ENCODE measurements at regions not wholly inside any gene's neighbourhood (a gene's known extent, or its start where the extent isn't known, plus 50 kb on each side); places are given as distances from the start of the nearest gene placed in this dataset.

DNA sequence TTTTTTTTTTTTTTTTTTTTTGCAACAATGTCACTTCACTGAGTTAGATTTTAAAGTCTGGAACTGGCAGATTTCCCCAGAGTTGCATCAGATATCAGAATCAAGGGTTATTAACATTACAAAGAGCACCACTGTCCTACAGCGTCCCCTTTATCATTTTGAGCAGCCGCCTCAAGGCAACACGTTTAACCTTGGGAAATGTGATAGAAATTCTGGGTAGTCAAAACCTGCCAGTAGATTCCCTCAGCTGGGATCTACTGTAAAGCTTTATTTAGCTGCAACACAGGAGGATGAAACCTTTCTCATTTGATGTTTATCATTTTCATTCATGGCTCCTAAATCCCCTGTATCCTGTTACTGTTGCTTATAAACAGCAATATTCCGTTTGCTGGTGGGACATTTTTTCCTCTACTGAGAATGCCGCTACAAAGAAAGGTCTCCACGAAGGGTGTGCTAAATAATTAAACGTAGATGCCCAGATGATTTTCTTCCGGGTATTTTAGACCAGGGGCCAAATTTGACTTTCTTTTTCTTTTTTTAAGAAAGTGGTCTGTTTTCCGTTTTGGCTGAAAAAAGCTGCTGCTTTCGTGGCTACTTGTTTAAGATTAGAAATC, 436.1 kb upstream of the GOT2 start (continued):
- TF ChIP-seq, protein P1, sequence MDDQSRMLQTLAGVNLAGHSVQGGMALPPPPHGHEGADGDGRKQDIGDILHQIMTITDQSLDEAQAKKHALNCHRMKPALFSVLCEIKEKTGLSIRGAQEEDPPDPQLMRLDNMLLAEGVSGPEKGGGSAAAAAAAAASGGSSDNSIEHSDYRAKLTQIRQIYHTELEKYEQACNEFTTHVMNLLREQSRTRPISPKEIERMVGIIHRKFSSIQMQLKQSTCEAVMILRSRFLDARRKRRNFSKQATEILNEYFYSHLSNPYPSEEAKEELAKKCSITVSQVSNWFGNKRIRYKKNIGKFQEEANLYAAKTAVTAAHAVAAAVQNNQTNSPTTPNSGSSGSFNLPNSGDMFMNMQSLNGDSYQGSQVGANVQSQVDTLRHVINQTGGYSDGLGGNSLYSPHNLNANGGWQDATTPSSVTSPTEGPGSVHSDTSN (IDR thresholded peaks at IDR 0.05) = no peak
- TF ChIP-seq EZH2phosphoT487 (IDR thresholded peaks at IDR 0.05; ENCODE audit: borderline replicate concordance, low read depth) (no peak), CHD2 (IDR thresholded peaks at IDR 0.05; ENCODE audit: low read length, partially characterized antibody) (no peak), FOXJ3 (CRISPR knock-in tag; IDR thresholded peaks at IDR 0.05) (no peak)
- TF ChIP-seq, protein P2, sequence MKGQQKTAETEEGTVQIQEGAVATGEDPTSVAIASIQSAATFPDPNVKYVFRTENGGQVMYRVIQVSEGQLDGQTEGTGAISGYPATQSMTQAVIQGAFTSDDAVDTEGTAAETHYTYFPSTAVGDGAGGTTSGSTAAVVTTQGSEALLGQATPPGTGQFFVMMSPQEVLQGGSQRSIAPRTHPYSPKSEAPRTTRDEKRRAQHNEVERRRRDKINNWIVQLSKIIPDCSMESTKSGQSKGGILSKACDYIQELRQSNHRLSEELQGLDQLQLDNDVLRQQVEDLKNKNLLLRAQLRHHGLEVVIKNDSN (IDR thresholded peaks at IDR 0.05; ENCODE audit: borderline replicate concordance, low read depth) = no peak
- TF ChIP-seq, protein P3, sequence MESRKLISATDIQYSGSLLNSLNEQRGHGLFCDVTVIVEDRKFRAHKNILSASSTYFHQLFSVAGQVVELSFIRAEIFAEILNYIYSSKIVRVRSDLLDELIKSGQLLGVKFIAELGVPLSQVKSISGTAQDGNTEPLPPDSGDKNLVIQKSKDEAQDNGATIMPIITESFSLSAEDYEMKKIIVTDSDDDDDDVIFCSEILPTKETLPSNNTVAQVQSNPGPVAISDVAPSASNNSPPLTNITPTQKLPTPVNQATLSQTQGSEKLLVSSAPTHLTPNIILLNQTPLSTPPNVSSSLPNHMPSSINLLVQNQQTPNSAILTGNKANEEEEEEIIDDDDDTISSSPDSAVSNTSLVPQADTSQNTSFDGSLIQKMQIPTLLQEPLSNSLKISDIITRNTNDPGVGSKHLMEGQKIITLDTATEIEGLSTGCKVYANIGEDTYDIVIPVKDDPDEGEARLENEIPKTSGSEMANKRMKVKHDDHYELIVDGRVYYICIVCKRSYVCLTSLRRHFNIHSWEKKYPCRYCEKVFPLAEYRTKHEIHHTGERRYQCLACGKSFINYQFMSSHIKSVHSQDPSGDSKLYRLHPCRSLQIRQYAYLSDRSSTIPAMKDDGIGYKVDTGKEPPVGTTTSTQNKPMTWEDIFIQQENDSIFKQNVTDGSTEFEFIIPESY (IDR thresholded peaks at IDR 0.05; ENCODE audit: borderline replicate concordance, low read depth) = no peak

DNA sequence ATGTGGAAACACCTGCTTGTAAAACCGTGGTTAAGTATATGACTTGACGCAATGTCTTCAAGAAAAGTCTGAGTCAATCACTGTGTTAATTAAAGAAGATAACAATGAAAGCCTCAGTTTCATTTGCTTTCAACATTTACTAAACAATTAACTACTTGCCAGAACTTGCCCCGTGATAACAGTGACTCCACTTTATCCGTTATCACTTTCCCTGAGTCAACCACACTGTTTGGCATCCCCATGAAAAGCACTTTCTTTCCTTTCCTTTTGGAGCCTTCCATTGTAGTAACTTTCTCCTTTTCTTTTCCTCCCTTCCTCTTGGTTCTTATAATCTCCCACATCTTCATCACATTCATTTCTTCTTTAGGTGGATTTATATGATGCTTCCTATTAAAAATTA, 435.1 kb upstream of the GOT2 start:
- CTCF ChIA-PET = no interaction called here
- 51% methylated on average over 4 of the region's 4 CpGs for WGBS (ENCODE audit: low lambda C conversion rate)

More for the DNA sequence above, 435.1 kb upstream of the GOT2 start:
- Histone ChIP-seq H3K9ac (no peak overlapping the region), H3K4me2 (no peak overlapping the region), H3K36me3 (replicated peaks in 1 of 2; ENCODE audit: control insufficient read depth in 1 of 2, insufficient read depth in 2 of 2, low read length in 1 of 2) (no peaks in the 10 kb centered on the region), H3F3A (replicated peaks; ENCODE audit: insufficient read depth) (no peaks in the 10 kb centered on the region), H3K79me2 (ENCODE audit: insufficient read depth) (no peaks in the 10 kb centered on the region), H2AFZ (ENCODE audit: low read depth) (no peak overlapping the region), H3K4me1 (ENCODE audit: control insufficient read depth in 1 of 2, insufficient read depth in 2 of 2, low read depth in 1 of 2, low read length in 1 of 2) (no peaks in the 10 kb centered on the region), H3K9me2 (no peaks in the 10 kb centered on the region), H3K9me3 (no peaks in the 10 kb centered on the region), H3K27me3 (ENCODE audit: insufficient read depth) (no peaks in the 10 kb centered on the region), H3K27ac (ENCODE audit: low read depth in 2 of 2, low read length in 1 of 2) (no peak overlapping the region), H4K20me1 (ENCODE audit: insufficient read depth) (no peaks in the 10 kb centered on the region), H3K4me3 (ENCODE audit: low read depth in 2 of 2, low read length in 1 of 2) (no peak overlapping the region)
- DNase-seq = no peak
- POLR2A ChIA-PET = no interaction called here
- TF ChIP-seq, protein P1 (IDR thresholded peaks at IDR 0.05) = no peak
- TF ChIP-seq RCOR1 (IDR thresholded peaks at IDR 0.05; ENCODE audit: low read length) (no peak), GABPA (IDR thresholded peaks at IDR 0.05; ENCODE audit: low read depth) (no peak), CHD2 (IDR thresholded peaks at IDR 0.05; ENCODE audit: low read length, partially characterized antibody) (no peak), TEAD4 (IDR thresholded peaks at IDR 0.05; ENCODE audit: borderline replicate concordance, insufficient read depth) (no peak), NRF1 (IDR thresholded peaks at IDR 0.05; ENCODE audit: low read depth, low read length) (no peak), EZH2phosphoT487 (IDR thresholded peaks at IDR 0.05; ENCODE audit: borderline replicate concordance, low read depth) (no peak), TAF1 (IDR thresholded peaks at IDR 0.05; ENCODE audit: borderline replicate concordance, low read depth, low read length) (no peak), JUND (IDR thresholded peaks at IDR 0.05) (no peak), YY1 (IDR thresholded peaks at IDR 0.05; ENCODE audit: low read depth) (no peak), SIN3A (IDR thresholded peaks at IDR 0.05; ENCODE audit: borderline replicate concordance, low read depth, low read length) (no peak), FOXM1 (IDR thresholded peaks at IDR 0.05; ENCODE audit: low read depth) (no peak)
- TF ChIP-seq, protein P4, sequence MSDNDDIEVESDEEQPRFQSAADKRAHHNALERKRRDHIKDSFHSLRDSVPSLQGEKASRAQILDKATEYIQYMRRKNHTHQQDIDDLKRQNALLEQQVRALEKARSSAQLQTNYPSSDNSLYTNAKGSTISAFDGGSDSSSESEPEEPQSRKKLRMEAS (IDR thresholded peaks at IDR 0.05; ENCODE audit: low read depth) = no peak
- TF ChIP-seq, protein P2 (IDR thresholded peaks at IDR 0.05; ENCODE audit: borderline replicate concordance, low read depth) = no peak
- TF ChIP-seq, protein P5, sequence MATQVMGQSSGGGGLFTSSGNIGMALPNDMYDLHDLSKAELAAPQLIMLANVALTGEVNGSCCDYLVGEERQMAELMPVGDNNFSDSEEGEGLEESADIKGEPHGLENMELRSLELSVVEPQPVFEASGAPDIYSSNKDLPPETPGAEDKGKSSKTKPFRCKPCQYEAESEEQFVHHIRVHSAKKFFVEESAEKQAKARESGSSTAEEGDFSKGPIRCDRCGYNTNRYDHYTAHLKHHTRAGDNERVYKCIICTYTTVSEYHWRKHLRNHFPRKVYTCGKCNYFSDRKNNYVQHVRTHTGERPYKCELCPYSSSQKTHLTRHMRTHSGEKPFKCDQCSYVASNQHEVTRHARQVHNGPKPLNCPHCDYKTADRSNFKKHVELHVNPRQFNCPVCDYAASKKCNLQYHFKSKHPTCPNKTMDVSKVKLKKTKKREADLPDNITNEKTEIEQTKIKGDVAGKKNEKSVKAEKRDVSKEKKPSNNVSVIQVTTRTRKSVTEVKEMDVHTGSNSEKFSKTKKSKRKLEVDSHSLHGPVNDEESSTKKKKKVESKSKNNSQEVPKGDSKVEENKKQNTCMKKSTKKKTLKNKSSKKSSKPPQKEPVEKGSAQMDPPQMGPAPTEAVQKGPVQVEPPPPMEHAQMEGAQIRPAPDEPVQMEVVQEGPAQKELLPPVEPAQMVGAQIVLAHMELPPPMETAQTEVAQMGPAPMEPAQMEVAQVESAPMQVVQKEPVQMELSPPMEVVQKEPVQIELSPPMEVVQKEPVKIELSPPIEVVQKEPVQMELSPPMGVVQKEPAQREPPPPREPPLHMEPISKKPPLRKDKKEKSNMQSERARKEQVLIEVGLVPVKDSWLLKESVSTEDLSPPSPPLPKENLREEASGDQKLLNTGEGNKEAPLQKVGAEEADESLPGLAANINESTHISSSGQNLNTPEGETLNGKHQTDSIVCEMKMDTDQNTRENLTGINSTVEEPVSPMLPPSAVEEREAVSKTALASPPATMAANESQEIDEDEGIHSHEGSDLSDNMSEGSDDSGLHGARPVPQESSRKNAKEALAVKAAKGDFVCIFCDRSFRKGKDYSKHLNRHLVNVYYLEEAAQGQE (IDR thresholded peaks at IDR 0.05; ENCODE audit: low read depth, low read length) = no peak

All from SK-N-SH (cell line).